Trophoblast cell (in vitro differentiated cells and primary cell): ENCODE measurements at regions not wholly inside any gene's neighbourhood (a gene's known extent, or its start where the extent isn't known, plus 50 kb on each side); places are given as distances from the start of the nearest gene placed in this dataset.

Source experiments
- DNase-seq, 2 donors: peaks; one replicate each; pipeline ENCODE4 v3.0.0-alpha.2; 2016
- H2AFZ ChIP-seq: 2 replicates; pipeline ENCODE4 v1.6.1; 2013; ENCODE audit warnings: low read length, moderate library complexity, mild to moderate bottlenecking; ENCODE audit not compliant: insufficient read depth, poor library complexity
- H2AK5ac ChIP-seq: 2 replicates; pipeline ENCODE4 v1.6.1; 2013; ENCODE audit warnings: mild to moderate bottlenecking, low read length
- H2BK120ac ChIP-seq: 2 replicates; pipeline ENCODE4 v1.6.1; 2013; ENCODE audit warnings: low read length, mild to moderate bottlenecking, moderate library complexity; ENCODE audit not compliant: insufficient read depth, poor library complexity
- H2BK12ac ChIP-seq: 2 replicates; pipeline ENCODE4 v1.6.1; 2013; ENCODE audit warnings: mild to moderate bottlenecking, low read length, moderate library complexity
- H2BK5ac ChIP-seq: 2 replicates; pipeline ENCODE4 v1.6.1; 2013; ENCODE audit warnings: low read length, low read depth, moderate library complexity, mild to moderate bottlenecking; ENCODE audit not compliant: poor library complexity
- H3K14ac ChIP-seq: 2 replicates; pipeline ENCODE4 v1.6.1; 2013; ENCODE audit warnings: mild to moderate bottlenecking, low read length
- H3K18ac ChIP-seq: 2 replicates; pipeline ENCODE4 v1.6.1; 2013; ENCODE audit warnings: mild to moderate bottlenecking, low read length
- H3K23ac ChIP-seq: 2 replicates; pipeline ENCODE4 v1.6.1; 2013; ENCODE audit warnings: low read length
- H3K27ac ChIP-seq: 2 replicates; pipeline ENCODE4 v1.5.1; 2013; ENCODE audit warnings: low read depth, mild to moderate bottlenecking, inconsistent platforms, low read length, moderate library complexity
- H3K27me3 ChIP-seq: 2 replicates; pipeline ENCODE4 v1.6.1; 2013; ENCODE audit warnings: inconsistent platforms, mild to moderate bottlenecking, low read length, moderate library complexity; ENCODE audit not compliant: insufficient read depth
- H3K36me3 ChIP-seq, 2 experiments: 1 replicate in 1 of 2; 2 replicates in 1 of 2; pipeline ENCODE4 v1.6.1; 2013; ENCODE audit warnings: low read length in 2 of 2, mild to moderate bottlenecking in 2 of 2, moderate library complexity in 1 of 2; ENCODE audit not compliant: insufficient read depth in 2 of 2, control insufficient read depth in 1 of 2
- H3K4ac ChIP-seq: 2 replicates; pipeline ENCODE4 v1.6.1; 2013; ENCODE audit warnings: low read depth, mild to moderate bottlenecking, low read length, moderate library complexity
- H3K4me1 ChIP-seq, 2 experiments: 1 replicate in 1 of 2; 2 replicates in 1 of 2; pipeline ENCODE4 v1.6.1; 2013; ENCODE audit warnings: low read length in 2 of 2, mild to moderate bottlenecking in 2 of 2, moderate library complexity in 1 of 2; ENCODE audit not compliant: insufficient read depth in 2 of 2, control insufficient read depth in 1 of 2
- H3K4me2 ChIP-seq: 2 replicates; pipeline ENCODE4 v1.6.1; 2013; ENCODE audit warnings: inconsistent platforms, mild to moderate bottlenecking, low read length, moderate library complexity
- H3K4me3 ChIP-seq: 2 replicates; pipeline ENCODE4 v1.5.1; 2013; ENCODE audit warnings: mild to moderate bottlenecking, low read depth, low read length, inconsistent platforms
- H3K79me1 ChIP-seq: one replicate; pipeline ENCODE4 v1.6.1; 2013; ENCODE audit warnings: low read length
- H3K79me2 ChIP-seq: 2 replicates; pipeline ENCODE4 v1.6.1; 2013; ENCODE audit warnings: low read length, mild to moderate bottlenecking; ENCODE audit not compliant: control insufficient read depth, insufficient read depth, poor library complexity
- H3K9ac ChIP-seq: 2 replicates; pipeline ENCODE4 v1.6.1; 2013; ENCODE audit warnings: mild to moderate bottlenecking, low read length
- H3K9me3 ChIP-seq: 2 replicates; pipeline ENCODE4 v1.6.1; 2013; ENCODE audit warnings: low read depth, mild to moderate bottlenecking, control low read depth, inconsistent platforms, low read length; ENCODE audit not compliant: insufficient read depth
- H4K12ac ChIP-seq: 2 replicates; pipeline ENCODE4 v1.6.1; 2013; ENCODE audit warnings: low read depth, mild to moderate bottlenecking, low read length, moderate library complexity
- H4K8ac ChIP-seq: 2 replicates; pipeline ENCODE4 v1.6.1; 2013; ENCODE audit warnings: low read depth, mild to moderate bottlenecking, low read length, moderate library complexity
- H4K91ac ChIP-seq: one replicate; pipeline ENCODE4 v1.6.1; 2013; ENCODE audit warnings: low read depth, mild to moderate bottlenecking, low read length, moderate library complexity
- WGBS: extraction: QIAGEN DNeasy Blood & Tissue Kit; methylation state at CpG from one replicate; pipeline ENCODE4 v1.1.7; 2013; ENCODE audit warnings: missing lambda C conversion rate; ENCODE audit not compliant: insufficient read length, insufficient coverage; ENCODE audit errors: extremely low coverage; 5-methylcytosine and 5-hydroxymethylcytosine counted together

DNA sequence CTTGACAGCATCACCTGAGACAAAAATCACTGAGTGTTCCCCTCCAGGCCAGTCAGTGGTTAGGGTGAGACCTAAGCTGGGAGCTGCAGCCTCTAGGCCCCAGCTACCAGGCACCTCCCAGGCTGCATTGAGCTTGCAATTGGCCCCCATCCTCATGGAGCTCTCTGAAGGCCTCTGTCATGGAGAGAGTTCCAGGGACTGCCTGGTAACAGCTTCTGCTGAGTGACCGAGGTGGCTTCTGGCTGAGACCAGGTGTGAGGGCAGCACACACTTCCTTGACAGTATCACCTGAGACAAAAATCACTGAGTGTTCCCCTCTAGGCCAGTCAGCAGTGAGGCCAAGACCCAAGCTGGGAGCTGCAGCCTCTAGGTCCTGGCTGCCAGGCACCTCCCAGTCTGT is 283.0 kb downstream of the SMOC2 start:
- Histone ChIP-seq H3K4me1 (peaks cover 2 to 6% of the 10 kb centered on the region in 2 experiments), H3K36me3 (no peaks in the 10 kb centered on the region)
- WGBS = no CpG with 5 or more reads among the region's 1 CpG

DNA sequence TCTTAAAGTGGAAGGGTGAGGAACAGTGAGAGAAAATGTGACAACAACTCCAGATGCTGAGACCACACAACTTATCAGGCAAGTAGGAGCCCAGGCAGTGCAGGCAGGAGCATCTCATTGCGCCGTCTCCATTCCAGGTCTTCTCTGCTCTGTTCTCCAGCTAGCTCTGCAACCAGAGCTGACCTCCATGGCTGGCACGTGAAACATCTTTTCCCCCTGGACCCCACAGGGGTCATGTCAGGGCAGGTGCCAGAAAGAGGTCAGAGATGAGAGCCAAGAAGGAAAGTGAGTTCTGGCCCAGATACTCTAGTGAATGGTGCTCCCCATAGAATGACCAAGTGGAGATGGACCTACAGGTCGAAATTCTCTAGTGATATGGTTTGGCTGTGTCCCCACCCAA is 281.4 kb downstream of the SMOC2 start:
- H3K79me1 ChIP-seq = peaks cover 7% of the 10 kb centered on the region
- no peak overlapping the region for H2BK120ac ChIP-seq
- WGBS = no CpG with 5 or more reads among the region's 4 CpGs
- no peak overlapping the region for H3K23ac ChIP-seq
- H3K4me2 ChIP-seq = no peak overlapping the region
- no peak overlapping the region for H2AK5ac ChIP-seq
- H4K8ac ChIP-seq = no peak overlapping the region
- no peak overlapping the region for H3K18ac ChIP-seq
- H2BK12ac ChIP-seq = peak overlapping the region; percentile 23
- H2AFZ ChIP-seq = no peak overlapping the region
- no peaks in the 10 kb centered on the region for H3K36me3 ChIP-seq
- H3K27me3 ChIP-seq = no peaks in the 10 kb centered on the region
- H3K27ac ChIP-seq = no peak overlapping the region
- no peak overlapping the region for H3K14ac ChIP-seq
- no peak overlapping the region for H3K4me3 ChIP-seq
- no peak overlapping the region for H4K12ac ChIP-seq
- no peak overlapping the region for H3K9ac ChIP-seq
- H3K9me3 ChIP-seq = peaks cover 11% of the 10 kb centered on the region
- peaks cover 2 to 6% of the 10 kb centered on the region in 2 experiments for H3K4me1 ChIP-seq
- H3K4ac ChIP-seq = no peak overlapping the region
- DNase-seq = no peak
- H4K91ac ChIP-seq = no peak overlapping the region
- no peak overlapping the region for H2BK5ac ChIP-seq
- no peaks in the 10 kb centered on the region for H3K79me2 ChIP-seq

More for the DNA sequence above, 283.0 kb downstream of the SMOC2 start:
- Histone ChIP-seq H2BK5ac (no peak overlapping the region), H3K9ac (no peak overlapping the region), H2AK5ac (no peak overlapping the region), H3K4ac (no peak overlapping the region), H3K79me1 (peaks cover 10% of the 10 kb centered on the region), H2AFZ (no peak overlapping the region), H3K9me3 (peaks cover 11% of the 10 kb centered on the region), H3K79me2 (no peaks in the 10 kb centered on the region), H2BK12ac (peak overlapping the region; percentile 19), H3K4me3 (no peak overlapping the region), H3K18ac (no peak overlapping the region), H3K27me3 (no peaks in the 10 kb centered on the region), H3K14ac (no peak overlapping the region), H4K91ac (peak overlapping the region; percentile 0), H3K4me2 (no peak overlapping the region), H4K12ac (no peak overlapping the region), H3K27ac (no peak overlapping the region), H4K8ac (no peak overlapping the region), H2BK120ac (no peak overlapping the region), H3K23ac (no peak overlapping the region)
- DNase-seq = no peak

DNA sequence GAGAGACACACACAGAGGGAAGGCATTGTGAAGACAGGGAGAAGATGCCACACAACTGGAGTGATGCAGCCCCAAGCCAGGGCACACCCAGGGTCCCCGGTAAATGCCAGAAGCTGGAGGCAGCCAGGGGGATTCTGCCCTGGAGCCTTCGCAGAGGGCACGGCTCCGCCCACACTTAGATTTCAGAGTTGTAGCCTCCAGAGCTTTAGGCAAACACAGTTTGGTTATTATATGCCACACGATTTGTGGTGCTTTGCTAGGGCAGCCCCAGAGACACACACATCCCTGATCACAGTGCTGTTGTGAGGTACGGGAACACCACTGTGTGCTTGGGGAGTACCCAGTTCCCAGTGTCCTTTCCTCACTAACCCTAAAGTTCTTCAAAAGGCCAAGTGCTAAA is 280.6 kb downstream of the SMOC2 start:
- Histone ChIP-seq H3K4me1 (peaks cover 2 to 4% of the 10 kb centered on the region in 2 experiments), H4K12ac (no peak overlapping the region), H3K9me3 (peaks cover 11% of the 10 kb centered on the region), H3K4me3 (no peak overlapping the region), H3K36me3 (no peaks in the 10 kb centered on the region), H3K79me1 (peaks cover 5% of the 10 kb centered on the region), H3K4me2 (no peak overlapping the region), H3K4ac (no peak overlapping the region), H2AFZ (no peak overlapping the region), H3K79me2 (no peaks in the 10 kb centered on the region), H3K27ac (no peak overlapping the region), H4K91ac (no peak overlapping the region), H2BK120ac (no peak overlapping the region), H3K18ac (no peak overlapping the region), H2BK5ac (no peak overlapping the region), H4K8ac (no peak overlapping the region), H3K27me3 (no peaks in the 10 kb centered on the region), H2BK12ac (no peak overlapping the region), H2AK5ac (no peak overlapping the region), H3K9ac (no peak overlapping the region), H3K23ac (peak overlapping the region; percentile 65), H3K14ac (no peak overlapping the region)
- DNase-seq = no peak
- WGBS = no CpG with 5 or more reads among the region's 6 CpGs

DNA sequence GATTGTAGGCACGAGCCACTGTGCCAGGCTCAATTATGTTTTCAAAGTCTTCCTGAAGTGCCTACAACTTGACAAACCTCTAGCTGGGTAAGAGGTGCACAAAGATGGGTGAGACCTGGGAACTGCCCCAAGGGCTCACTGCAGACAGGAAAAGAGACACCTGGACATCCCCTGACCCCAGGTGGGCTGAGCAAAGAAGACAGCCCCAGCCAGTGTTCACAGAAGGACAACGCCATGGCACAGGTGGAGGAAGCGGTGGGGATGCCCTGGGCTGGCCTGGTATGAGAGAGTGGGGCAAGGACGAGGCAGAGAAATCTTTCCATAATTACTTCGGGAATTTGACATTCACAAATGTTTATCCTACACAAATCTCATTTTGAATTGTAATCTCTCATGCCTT is 278.9 kb downstream of the SMOC2 start:
- H2BK12ac ChIP-seq = no peak overlapping the region
- H2BK5ac ChIP-seq = no peak overlapping the region
- H3K9me3 ChIP-seq = peaks cover 11% of the 10 kb centered on the region
- DNase-seq = no peak
- H3K4me1 ChIP-seq = no peaks in the 10 kb centered on the region
- no peak overlapping the region for H3K18ac ChIP-seq
- no peak overlapping the region for H3K9ac ChIP-seq
- H2AFZ ChIP-seq = no peak overlapping the region
- WGBS = no CpG with 5 or more reads among the region's 5 CpGs
- no peak overlapping the region for H3K14ac ChIP-seq
- H3K27me3 ChIP-seq = no peaks in the 10 kb centered on the region
- no peak overlapping the region for H3K4me3 ChIP-seq
- no peak overlapping the region for H2AK5ac ChIP-seq
- H3K4ac ChIP-seq = no peak overlapping the region
- H2BK120ac ChIP-seq = no peak overlapping the region
- no peak overlapping the region for H4K8ac ChIP-seq
- H3K79me2 ChIP-seq = no peaks in the 10 kb centered on the region
- H3K36me3 ChIP-seq = no peaks in the 10 kb centered on the region
- H3K4me2 ChIP-seq = no peak overlapping the region
- peaks cover 4% of the 10 kb centered on the region for H3K79me1 ChIP-seq
- H4K12ac ChIP-seq = no peak overlapping the region
- no peak overlapping the region for H3K27ac ChIP-seq
- H3K23ac ChIP-seq = no peak overlapping the region
- H4K91ac ChIP-seq = no peak overlapping the region
